GM23338 (cell line): ENCODE measurements at regions not wholly inside any gene's neighbourhood (a gene's known extent, or its start where the extent isn't known, plus 50 kb on each side); places are given as distances from the start of the nearest gene placed in this dataset.

Experiments used
- ATAC-seq: fragments of 200-7000 bp; cut with Tn5 transposase; 3 replicates; pipeline ENCODE4 v1.9.1; 2020
- DNase-seq: peaks from one replicate; pipeline ENCODE4 v3.0.0-alpha.2; 2015; ENCODE audit warnings: low spot score
- H2AFZ ChIP-seq: fragments of 200-600 bp; sonication (generic); 2 replicates; pipeline ENCODE4 v1.8.0; 2016; ENCODE audit warnings: antibody characterized with exemption, mild to moderate bottlenecking, moderate library complexity
- H3F3A ChIP-seq: fragments of 200-600 bp; sonication (generic); replicated peaks from 2 replicates; pipeline ENCODE4 v1.8.0; 2017; ENCODE audit warnings: antibody characterized with exemption, mixed run types, low read depth
- H3K27ac ChIP-seq: fragments of 200-600 bp; sonication (generic); 2 replicates; pipeline ENCODE4 v1.6.1; 2016; ENCODE audit warnings: low read depth
- H3K27me3 ChIP-seq: fragments of 200-600 bp; sonication (generic); 2 replicates; pipeline ENCODE4 v1.8.0; 2016; ENCODE audit warnings: mild to moderate bottlenecking, mixed run types, moderate library complexity; ENCODE audit not compliant: insufficient read depth
- H3K36me3 ChIP-seq: fragments of 200-600 bp; sonication (generic); 2 replicates; pipeline ENCODE4 v1.8.0; 2016; ENCODE audit warnings: mild to moderate bottlenecking; ENCODE audit not compliant: insufficient read depth
- H3K4me1 ChIP-seq: fragments of 200-600 bp; sonication (generic); 2 replicates; pipeline ENCODE4 v1.8.0; 2016; ENCODE audit warnings: mild to moderate bottlenecking, moderate library complexity; ENCODE audit not compliant: insufficient read depth
- H3K4me2 ChIP-seq: fragments of 200-600 bp; sonication (generic); 2 replicates; pipeline ENCODE4 v1.7.1; 2017; ENCODE audit warnings: mixed run types
- H3K4me3 ChIP-seq: fragments of 200-600 bp; sonication (generic); 2 replicates; pipeline ENCODE4 v1.6.1; 2016; ENCODE audit warnings: mixed run types
- H3K79me2 ChIP-seq: fragments of 200-600 bp; sonication (generic); replicated peaks from 2 replicates; pipeline ENCODE4 v1.8.0; 2017; ENCODE audit warnings: mild to moderate bottlenecking; ENCODE audit not compliant: insufficient read depth
- H3K9me2 ChIP-seq: fragments of 200-600 bp; sonication (generic); 2 replicates; pipeline ENCODE4 v1.8.0; 2017; ENCODE audit not compliant: insufficient read depth
- H4K20me1 ChIP-seq: fragments of 200-600 bp; sonication (generic); replicated peaks from 2 replicates; pipeline ENCODE4 v1.8.0; 2017; ENCODE audit warnings: mild to moderate bottlenecking; ENCODE audit not compliant: insufficient read depth
- H3K27ac Mint-ChIP-seq: 2 replicates; pipeline ENCODE4 v1.8.0; 2020; ENCODE audit warnings: inconsistent platforms, mild to moderate bottlenecking, moderate library complexity, mixed read lengths
- H3K27me3 Mint-ChIP-seq: 3 replicates; pipeline ENCODE4 v1.8.0; 2022; ENCODE audit warnings: low read depth, mild to moderate bottlenecking, moderate library complexity, mixed read lengths, inconsistent platforms; ENCODE audit not compliant: insufficient read depth, poor library complexity
- H3K36me3 Mint-ChIP-seq: 3 replicates; pipeline ENCODE4 v1.8.0; 2021; ENCODE audit warnings: low read depth, mild to moderate bottlenecking, inconsistent platforms, moderate library complexity, mixed read lengths
- H3K4me1 Mint-ChIP-seq: 3 replicates; pipeline ENCODE4 v1.8.0; 2020; ENCODE audit warnings: mild to moderate bottlenecking, inconsistent platforms, mixed read lengths
- H3K4me3 Mint-ChIP-seq: 3 replicates; pipeline ENCODE4 v1.8.0; 2021; ENCODE audit warnings: moderate library complexity, mild to moderate bottlenecking, inconsistent platforms, mixed read lengths
- H3K9me3 Mint-ChIP-seq: 3 replicates; pipeline ENCODE4 v1.8.0; 2020; ENCODE audit warnings: moderate library complexity, mild to moderate bottlenecking, inconsistent platforms, mixed read lengths
- CREB1 ChIP-seq: fragments of 250-450 bp; sonication (Bioruptor Pico); IDR thresholded peaks from 2 replicates; pipeline ENCODE4 v1.5.0; 2020; ENCODE audit warnings: low read depth, mild to moderate bottlenecking, moderate library complexity
- ETS1 ChIP-seq: IDR thresholded peaks from 2 replicates; pipeline ENCODE4 v1.6.1; 2016; ENCODE audit warnings: antibody characterized with exemption
- EZH2 ChIP-seq: fragments of 200-600 bp; sonication (generic); IDR thresholded peaks from one replicate; pipeline ENCODE4 v1.8.0; 2017; ENCODE audit warnings: antibody characterized with exemption, mild to moderate bottlenecking, low read depth; ENCODE audit not compliant: unreplicated experiment
- EZH2phosphoT487 ChIP-seq: fragments of 200-600 bp; sonication (generic); IDR thresholded peaks from one replicate; pipeline ENCODE4 v1.8.1; 2018; ENCODE audit warnings: antibody characterized with exemption; ENCODE audit not compliant: unreplicated experiment
- JUNB ChIP-seq: IDR thresholded peaks from one replicate; pipeline ENCODE4 v1.6.1; 2016; ENCODE audit warnings: antibody characterized with exemption; ENCODE audit not compliant: unreplicated experiment
- NANOG ChIP-seq: IDR thresholded peaks from 2 replicates; pipeline ENCODE4 v1.6.1; 2016; ENCODE audit warnings: antibody characterized with exemption, borderline replicate concordance
- POLR2AphosphoS5 ChIP-seq: IDR thresholded peaks from 2 replicates; pipeline ENCODE4 v1.6.1; 2016; ENCODE audit warnings: antibody characterized with exemption, low read depth
- REST ChIP-seq: IDR thresholded peaks from one replicate; pipeline ENCODE4 v1.6.1; 2018; ENCODE audit warnings: antibody characterized with exemption; ENCODE audit not compliant: unreplicated experiment
- STAT1 ChIP-seq: IDR thresholded peaks from one replicate; pipeline ENCODE4 v1.6.1; 2016; ENCODE audit warnings: antibody characterized with exemption; ENCODE audit not compliant: unreplicated experiment
- ZNF114 ChIP-seq: fragments of 250-450 bp; sonication (Bioruptor Pico); IDR thresholded peaks from 2 replicates; pipeline ENCODE4 v1.5.0; 2020; ENCODE audit warnings: mild to moderate bottlenecking, moderate library complexity
- ZNF331 ChIP-seq: fragments of 250-450 bp; sonication (Bioruptor Pico); IDR thresholded peaks from 2 replicates; pipeline ENCODE4 v1.5.0; 2020; ENCODE audit warnings: low read depth, mild to moderate bottlenecking, moderate library complexity
- ZNF462 ChIP-seq: fragments of 250-450 bp; sonication (Bioruptor Pico); IDR thresholded peaks from 2 replicates; pipeline ENCODE4 v1.5.0; 2020; ENCODE audit warnings: mild to moderate bottlenecking, moderate library complexity

- no peaks in the 10 kb centered on the region for H3K27me3 ChIP-seq
- H3K9me2 ChIP-seq = 0 out of 2 replicates have a peak, but pooled peaks cover 5% of the 10 kb centered on the region
- H2AFZ ChIP-seq = no peak overlapping the region
- no peaks in the 10 kb centered on the region for H4K20me1 ChIP-seq
- H3K4me3 ChIP-seq = no peak overlapping the region
- no peak overlapping the region for H3K4me2 ChIP-seq
- no peaks in the 10 kb centered on the region for H3K9me3 Mint-ChIP-seq
- H3K4me1 ChIP-seq = peaks cover 5% of the 10 kb centered on the region; the same call in 1 of the 2 replicates
- no peak overlapping the region for H3K27ac ChIP-seq
- DNase-seq (no peak), ATAC-seq (no peak)
- no peak for TF ChIP-seq ETS1
- no peak for TF ChIP-seq REST
- TF ChIP-seq ZNF462 = no peak
- TF ChIP-seq CREB1 (CRISPR knock-in tag) = no peak
- no peak for TF ChIP-seq JUNB
- no peak for TF ChIP-seq ZNF331
- TF ChIP-seq NANOG = no peak
- TF ChIP-seq EZH2 = no peak
- no peak for TF ChIP-seq STAT1
- TF ChIP-seq ZNF114 (CRISPR knock-in tag) = no peak
- no peak for TF ChIP-seq POLR2AphosphoS5
- no peak for TF ChIP-seq EZH2phosphoT487
- no peaks in the 10 kb centered on the region for H3K36me3 ChIP-seq
- no peaks in the 10 kb centered on the region for H3K79me2 ChIP-seq
- H3K4me3 Mint-ChIP-seq = no peak overlapping the region
- H3K4me1 Mint-ChIP-seq = peaks cover 26% of the 10 kb centered on the region
- H3K27me3 Mint-ChIP-seq = peaks cover 4% of the 10 kb centered on the region
- no peaks in the 10 kb centered on the region for H3K36me3 Mint-ChIP-seq
- no peaks in the 10 kb centered on the region for H3F3A ChIP-seq
- no peak overlapping the region for H3K27ac Mint-ChIP-seq
Observed at GRCh38 chr6:33875141-33875581, 71.4 kb upstream of the MLN start.
